SK-N-SH treated with all-trans-retinoic acid at 6 μM for 48 hours (cell line): ENCODE measurements at regions not wholly inside any gene's neighbourhood (a gene's known extent, or its start where the extent isn't known, plus 50 kb on each side); places are given as distances from the start of the nearest gene placed in this dataset.

Experiments
- ARNTL ChIP-seq: fragments of 450-650 bp; formaldehyde crosslinking; IDR thresholded peaks from 2 replicates; pipeline ENCODE4 v1.5.0; 2020; ENCODE audit warnings: low read depth, mild to moderate bottlenecking, moderate library complexity, borderline replicate concordance
- BACH2 ChIP-seq: fragments of 250-450 bp; sonication (Bioruptor Pico); IDR thresholded peaks from 2 replicates; pipeline ENCODE4 v1.9.0; 2021; ENCODE audit warnings: mild to moderate bottlenecking, borderline replicate concordance
- ESRRG ChIP-seq: fragments of 250-450 bp; sonication (Bioruptor Pico); IDR thresholded peaks from 2 replicates; pipeline ENCODE4 v1.6.1; 2021; ENCODE audit warnings: mild to moderate bottlenecking
- ISL1 ChIP-seq: fragments of 250-450 bp; sonication (Bioruptor Pico); IDR thresholded peaks from 2 replicates; pipeline ENCODE4 v2.1.2; 2022; ENCODE audit warnings: mild to moderate bottlenecking, moderate library complexity
- PPARA ChIP-seq: fragments of 250-450 bp; sonication (Bioruptor Pico); IDR thresholded peaks from 2 replicates; pipeline ENCODE4 v1.5.0; 2020; ENCODE audit warnings: mild to moderate bottlenecking, borderline replicate concordance
- RARB ChIP-seq: fragments of 250-450 bp; sonication (Bioruptor Pico); IDR thresholded peaks from 2 replicates; pipeline ENCODE4 v1.8.0; 2021; ENCODE audit warnings: mild to moderate bottlenecking, moderate library complexity
- TOX ChIP-seq: fragments of 250-450 bp; sonication (Bioruptor Pico); IDR thresholded peaks from 2 replicates; pipeline ENCODE4 v1.8.0; 2021; ENCODE audit warnings: mild to moderate bottlenecking, moderate library complexity, borderline replicate concordance
- ZC3H10 ChIP-seq: fragments of 250-450 bp; sonication (Bioruptor Pico); IDR thresholded peaks from 2 replicates; pipeline ENCODE4 v1.5.1; 2021; ENCODE audit warnings: mild to moderate bottlenecking, moderate library complexity
- ZFP3 ChIP-seq: fragments of 250-450 bp; sonication (Bioruptor Pico); IDR thresholded peaks from 2 replicates; pipeline ENCODE4 v1.5.0; 2020; ENCODE audit warnings: mild to moderate bottlenecking, moderate library complexity
- ZFP30 ChIP-seq: fragments of 450-650 bp; formaldehyde crosslinking; IDR thresholded peaks from 2 replicates; pipeline ENCODE4 v1.5.0; 2022; ENCODE audit warnings: mild to moderate bottlenecking, moderate library complexity
- ZNF565 ChIP-seq: fragments of 450-650 bp; formaldehyde crosslinking; conservative IDR thresholded peaks from 2 replicates; pipeline ENCODE4 v1.5.0; 2020; ENCODE audit warnings: low read depth, mild to moderate bottlenecking, moderate library complexity
- ZNF8 ChIP-seq: fragments of 450-650 bp; formaldehyde crosslinking; IDR thresholded peaks from 2 replicates; pipeline ENCODE4 v1.5.0; 2020; ENCODE audit warnings: mild to moderate bottlenecking, moderate library complexity
- TF ChIP-seq, protein P1 (sequence below): fragments of 250-450 bp; sonication (Bioruptor Pico); IDR thresholded peaks from 2 replicates; pipeline ENCODE4 v1.8.0; 2020; ENCODE audit warnings: mild to moderate bottlenecking, moderate library complexity, borderline replicate concordance
- TF ChIP-seq, protein P2 (sequence below): fragments of 250-450 bp; sonication (Bioruptor Pico); IDR thresholded peaks from 2 replicates; pipeline ENCODE4 v1.5.1; 2020; ENCODE audit warnings: low read depth, mild to moderate bottlenecking, moderate library complexity

DNA sequence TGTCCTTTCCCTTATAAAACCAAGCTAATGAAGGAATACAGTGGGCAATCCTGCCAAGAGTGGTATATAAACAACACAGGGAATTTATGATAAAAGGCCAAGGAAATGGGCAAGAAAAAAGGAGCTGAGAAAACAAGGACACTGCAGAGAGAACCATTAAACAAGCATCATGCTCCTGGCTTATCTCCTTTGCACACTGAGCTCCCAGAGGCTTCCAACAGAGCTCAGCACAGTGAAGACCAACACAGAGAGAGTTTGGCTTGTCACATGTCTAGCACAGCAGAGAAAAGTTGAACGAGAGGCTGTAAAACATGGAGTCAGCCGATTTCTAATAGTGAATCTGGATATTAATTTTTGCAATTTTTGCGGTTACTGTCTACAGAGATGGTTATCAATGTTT lies 68.0 kb upstream of the KLF7 start:
- TF ChIP-seq, protein P1, sequence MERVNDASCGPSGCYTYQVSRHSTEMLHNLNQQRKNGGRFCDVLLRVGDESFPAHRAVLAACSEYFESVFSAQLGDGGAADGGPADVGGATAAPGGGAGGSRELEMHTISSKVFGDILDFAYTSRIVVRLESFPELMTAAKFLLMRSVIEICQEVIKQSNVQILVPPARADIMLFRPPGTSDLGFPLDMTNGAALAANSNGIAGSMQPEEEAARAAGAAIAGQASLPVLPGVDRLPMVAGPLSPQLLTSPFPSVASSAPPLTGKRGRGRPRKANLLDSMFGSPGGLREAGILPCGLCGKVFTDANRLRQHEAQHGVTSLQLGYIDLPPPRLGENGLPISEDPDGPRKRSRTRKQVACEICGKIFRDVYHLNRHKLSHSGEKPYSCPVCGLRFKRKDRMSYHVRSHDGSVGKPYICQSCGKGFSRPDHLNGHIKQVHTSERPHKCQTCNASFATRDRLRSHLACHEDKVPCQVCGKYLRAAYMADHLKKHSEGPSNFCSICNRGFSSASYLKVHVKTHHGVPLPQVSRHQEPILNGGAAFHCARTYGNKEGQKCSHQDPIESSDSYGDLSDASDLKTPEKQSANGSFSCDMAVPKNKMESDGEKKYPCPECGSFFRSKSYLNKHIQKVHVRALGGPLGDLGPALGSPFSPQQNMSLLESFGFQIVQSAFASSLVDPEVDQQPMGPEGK (CRISPR knock-in tag): no peak
- TF ChIP-seq BACH2 (CRISPR knock-in tag) (no peak), TOX (CRISPR knock-in tag) (no peak), ZFP30 (CRISPR knock-in tag) (no peak), ZNF8 (CRISPR knock-in tag) (no peak), ZC3H10 (CRISPR knock-in tag) (no peak), ESRRG (CRISPR knock-in tag) (no peak), PPARA (no peak), ARNTL (no peak), ZFP3 (no peak), ZNF565 (CRISPR knock-in tag) (no peak), RARB (CRISPR knock-in tag) (no peak), ISL1 (CRISPR knock-in tag) (no peak)
- TF ChIP-seq, protein P2, sequence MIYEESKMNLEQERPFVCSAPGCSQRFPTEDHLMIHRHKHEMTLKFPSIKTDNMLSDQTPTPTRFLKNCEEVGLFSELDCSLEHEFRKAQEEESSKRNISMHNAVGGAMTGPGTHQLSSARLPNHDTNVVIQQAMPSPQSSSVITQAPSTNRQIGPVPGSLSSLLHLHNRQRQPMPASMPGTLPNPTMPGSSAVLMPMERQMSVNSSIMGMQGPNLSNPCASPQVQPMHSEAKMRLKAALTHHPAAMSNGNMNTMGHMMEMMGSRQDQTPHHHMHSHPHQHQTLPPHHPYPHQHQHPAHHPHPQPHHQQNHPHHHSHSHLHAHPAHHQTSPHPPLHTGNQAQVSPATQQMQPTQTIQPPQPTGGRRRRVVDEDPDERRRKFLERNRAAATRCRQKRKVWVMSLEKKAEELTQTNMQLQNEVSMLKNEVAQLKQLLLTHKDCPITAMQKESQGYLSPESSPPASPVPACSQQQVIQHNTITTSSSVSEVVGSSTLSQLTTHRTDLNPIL (CRISPR knock-in tag): no peak
